DMS53 treated with DMSO at 0.1 percent for 48 hours (cell line): ENCODE measurements at regions not wholly inside any gene's neighbourhood (a gene's known extent, or its start where the extent isn't known, plus 50 kb on each side); places are given as distances from the start of the nearest gene placed in this dataset.

ENCODE experiments used
- DNase-seq: peaks from one replicate; lab custom pipeline; 2025; ENCODE audit not compliant: unreplicated experiment; lab: John Stamatoyannopoulos, UW

- no peak for DNase-seq
Measured at GRCh38 chr12:24175284-24175683, 225.8 kb upstream of the SOX5 start.

- DNase-seq, result no peak
Measured at GRCh38 chr12:24173067-24173466, 223.6 kb upstream of the SOX5 start.

- DNase-seq, result no peak
Measured at GRCh38 chr12:24172773-24173066, 223.2 kb upstream of the SOX5 start.

- no peak for DNase-seq
Measured at GRCh38 chr12:24172031-24172772, 222.7 kb upstream of the SOX5 start.

GRCh38 chr12:24155042-24155441 is 205.6 kb upstream of the SOX5 start:
- no peak for DNase-seq

- DNase-seq, result no peak
Measured at GRCh38 chr12:24153079-24153478, 203.6 kb upstream of the SOX5 start.

GRCh38 chr12:24152270-24152669 is 202.8 kb upstream of the SOX5 start:
- DNase-seq, result no peak

- DNase-seq, result no peak
Measured at GRCh38 chr12:24143928-24144327, 194.5 kb upstream of the SOX5 start.

GRCh38 chr12:24139035-24139434 is 189.6 kb upstream of the SOX5 start:
- DNase-seq, result no peak

GRCh38 chr12:24138041-24138440 is 188.6 kb upstream of the SOX5 start:
- DNase-seq, result no peak

- no peak for DNase-seq
Measured at GRCh38 chr12:24135158-24135850, 185.8 kb upstream of the SOX5 start.

GRCh38 chr12:24134092-24134491 is 184.6 kb upstream of the SOX5 start:
- no peak for DNase-seq

- no peak for DNase-seq
Measured at GRCh38 chr12:24133384-24133783, 183.9 kb upstream of the SOX5 start.

- no peak for DNase-seq
Measured at GRCh38 chr12:24127919-24128721, 178.7 kb upstream of the SOX5 start.

GRCh38 chr12:24125280-24125679 is 175.8 kb upstream of the SOX5 start:
- DNase-seq, result no peak

- DNase-seq, result no peak
Measured at GRCh38 chr12:24121911-24122310, 172.4 kb upstream of the SOX5 start.

GRCh38 chr12:24118668-24119067 is 169.2 kb upstream of the SOX5 start:
- DNase-seq, result no peak

- DNase-seq, result no peak
Measured at GRCh38 chr12:24116548-24116947, 167.1 kb upstream of the SOX5 start.

GRCh38 chr12:24113701-24114100 is 164.2 kb upstream of the SOX5 start:
- DNase-seq, result no peak

- DNase-seq, result no peak
Measured at GRCh38 chr12:24111616-24112015, 162.1 kb upstream of the SOX5 start.

- DNase-seq, result no peak
Measured at GRCh38 chr12:24111086-24111485, 161.6 kb upstream of the SOX5 start.

- peak; percentile 100 for DNase-seq
Measured at GRCh38 chr12:24109381-24110039, 160.0 kb upstream of the SOX5 start.
